ENCODE measurements at regions not wholly inside any gene's neighbourhood (a gene's known extent, or its start where the extent isn't known, plus 50 kb on each side); places are given as distances from the start of the nearest gene placed in this dataset.

DNA sequence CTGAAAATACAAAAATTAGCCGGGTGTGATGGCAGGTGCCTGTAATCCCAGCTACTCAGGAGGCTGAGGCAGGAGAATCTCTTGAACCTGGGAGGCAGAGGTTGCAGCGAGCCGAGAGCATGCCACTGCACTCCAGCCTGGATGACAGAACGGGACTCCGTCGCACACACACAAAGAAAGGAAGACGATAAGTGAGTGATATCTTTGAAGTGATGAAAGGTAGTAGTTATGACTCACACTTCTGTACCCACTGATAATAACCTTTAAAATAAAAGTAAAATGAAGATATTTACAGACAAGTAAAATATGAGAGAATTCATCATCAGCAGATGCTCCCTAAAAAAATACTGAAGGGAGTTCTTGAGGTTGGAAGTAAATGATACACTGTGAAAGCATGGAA is 171.3 kb upstream of the CRY1 start:
- no peak for TF ChIP-seq FOXP2 (optimal IDR thresholded peaks at IDR 0.05; ENCODE audit: borderline replicate concordance, extremely low read depth, extremely low read length, insufficient read depth)
- TF ChIP-seq POLR2AphosphoS5 (IDR thresholded peaks at IDR 0.05; ENCODE audit: low read depth, low read length) = no peak
